Aorta (tissue), 5 donors: ENCODE measurements at regions not wholly inside any gene's neighbourhood (a gene's known extent, or its start where the extent isn't known, plus 50 kb on each side); places are given as distances from the start of the nearest gene placed in this dataset.

Experiments used
- ATAC-seq: fragments of 200-7000 bp; cut with Tn5 transposase; one replicate; pipeline ENCODE4 v1.9.1; 2022; ENCODE audit warnings: moderate library complexity; ENCODE audit not compliant: low FRiP score
- DNase-seq, 2 donors: peaks; one replicate each; pipeline ENCODE4 v3.0.0-alpha.2; 2020
- H3K27ac ChIP-seq, 2 donors: one replicate each; pipeline ENCODE4 v1.5.1; 2013; ENCODE audit warnings: low read length in 2 of 2, mild to moderate bottlenecking in 2 of 2, moderate library complexity in 2 of 2, control low read depth in 1 of 2, inconsistent platforms in 1 of 2, low read depth in 1 of 2
- H3K27me3 ChIP-seq, 2 donors: one replicate each; pipeline ENCODE4 v1.6.1; 2013; ENCODE audit warnings: control low read depth in 1 of 2, low read length in 1 of 2, mild to moderate bottlenecking in 1 of 2, moderate library complexity in 1 of 2; ENCODE audit not compliant: insufficient read depth in 2 of 2, control insufficient read depth in 1 of 2
- H3K36me3 ChIP-seq, 2 donors: one replicate each; pipeline ENCODE4 v1.6.1; 2013; ENCODE audit warnings: control low read depth in 1 of 2, low read length in 1 of 2, mild to moderate bottlenecking in 1 of 2; ENCODE audit not compliant: insufficient read depth in 2 of 2, control insufficient read depth in 1 of 2
- H3K4me1 ChIP-seq, 2 donors: one replicate each; pipeline ENCODE4 v1.6.1; 2013; ENCODE audit warnings: low read length in 2 of 2, control low read depth in 1 of 2, mild to moderate bottlenecking in 1 of 2, moderate library complexity in 1 of 2; ENCODE audit not compliant: insufficient read depth in 2 of 2, control insufficient read depth in 1 of 2
- H3K4me3 ChIP-seq, 2 donors: one replicate each; pipeline ENCODE4 v1.5.1; 2013; ENCODE audit warnings: low read length in 2 of 2, control low read depth in 1 of 2, mild to moderate bottlenecking in 1 of 2
- H3K9me3 ChIP-seq: one replicate; pipeline ENCODE4 v1.6.1; 2013; ENCODE audit warnings: mild to moderate bottlenecking, low read length; ENCODE audit not compliant: control insufficient read depth
- WGBS, 2 donors: extraction: QIAGEN DNeasy Blood & Tissue Kit; methylation state at CpG; one replicate each; pipeline ENCODE4 v1.1.7; 2013; 5-methylcytosine and 5-hydroxymethylcytosine counted together
- intact Hi-C, 2 donors: fragments of 100-400 bp; cut with DNase I; formaldehyde crosslinking; loops; one replicate each; pipeline versions ENCODE4 v1.14.2 to v1.15.0; 2022
- donor health status: healthy with polysubstance abuse.
- donor health status: Bipolar disorder and iron deficiency.
- donor health status: DM: no; HTN: no; CAD: no.
- donor health status: DM: no; HTN: no; CAD: no.
- donor health status: DM: yes; HTN: yes; CAD: no.

DNA sequence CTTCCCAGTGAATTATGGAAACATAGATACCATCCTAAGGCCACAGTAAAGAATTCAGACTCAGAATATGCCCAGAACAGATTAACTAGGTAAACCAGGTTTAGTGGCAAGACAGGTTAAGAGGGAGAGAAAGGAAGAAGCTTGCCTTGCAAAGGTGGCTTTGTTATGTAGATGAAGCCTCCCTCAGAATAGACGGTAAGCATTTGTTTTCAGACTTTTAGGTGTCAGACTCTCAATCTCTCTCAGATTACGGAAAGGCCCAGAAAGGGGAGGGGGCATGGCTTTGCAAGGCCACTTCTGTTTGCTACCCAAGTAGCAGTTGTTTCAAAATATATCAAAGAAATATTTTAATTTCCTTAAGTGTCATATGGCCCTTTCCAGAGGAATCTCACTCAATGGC is 457.1 kb upstream of the BOD1L1 start:
- Histone ChIP-seq H3K27ac (no peak overlapping the region), H3K27me3 (no peaks in the 10 kb centered on the region), H3K36me3 (no peaks in the 10 kb centered on the region), H3K9me3 (no peaks in the 10 kb centered on the region), H3K4me1 (no peaks in the 10 kb centered on the region), H3K4me3 (no peak overlapping the region)
- no peak for ATAC-seq
- no peak for DNase-seq
- intact Hi-C loops, result no loop called here
- WGBS, 2 donors, result 50% methylated on average over 2 of the region's 2 CpGs

GRCh38 chr4:14087459-14087858 is 459.9 kb upstream of the BOD1L1 start:
- H3K9me3 ChIP-seq, result peaks cover 4% of the 10 kb centered on the region
- DNase-seq (no peak), ATAC-seq (no peak)
- no peaks in the 10 kb centered on the region for H3K27me3 ChIP-seq
- H3K4me1 ChIP-seq, result no peaks in the 10 kb centered on the region
- 79 to 86% methylated on average over 2 of the region's 2 CpGs for WGBS, 2 donors
- intact Hi-C loops, result no loop called here
- no peak overlapping the region for H3K4me3 ChIP-seq
- H3K27ac ChIP-seq, result no peak overlapping the region
- H3K36me3 ChIP-seq, result no peaks in the 10 kb centered on the region

- 84 to 96% methylated on average over 1 of the region's 1 CpG for WGBS, 2 donors
- no peak for DNase-seq
- intact Hi-C loops, result no loop called here
Observed at GRCh38 chr4:14087921-14088320, 460.4 kb upstream of the BOD1L1 start.

DNA sequence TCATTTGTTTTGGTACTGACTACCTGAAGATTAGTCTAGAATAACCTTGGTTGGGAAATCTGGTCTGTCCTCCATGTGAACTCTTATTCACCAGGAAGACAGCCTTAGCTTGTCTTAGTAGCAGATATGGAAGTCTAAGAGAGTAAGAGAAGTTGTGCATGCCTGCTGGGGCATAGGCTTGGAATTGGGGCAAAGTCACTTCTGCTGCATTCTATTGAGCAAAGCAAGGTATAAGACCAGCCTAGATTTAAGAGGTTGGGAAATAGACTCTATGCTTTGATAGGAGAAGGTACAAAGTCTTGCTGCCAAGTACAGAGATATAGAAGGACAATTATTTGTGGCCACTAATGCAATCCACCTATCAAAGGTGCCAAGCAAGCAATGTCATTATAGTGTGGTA is 464.0 kb upstream of the BOD1L1 start:
- Histone ChIP-seq H3K4me1 (no peaks in the 10 kb centered on the region), H3K36me3 (no peaks in the 10 kb centered on the region), H3K27me3 (no peaks in the 10 kb centered on the region), H3K4me3 (no peak overlapping the region), H3K9me3 (peaks cover 4% of the 10 kb centered on the region), H3K27ac (no peak overlapping the region)
- no peak for ATAC-seq
- DNase-seq, result no peak
- intact Hi-C loops, result no loop called here

More at GRCh38 chr4:14087921-14088320, 460.4 kb upstream of the BOD1L1 start:
- Histone ChIP-seq H3K4me3 (no peak overlapping the region), H3K4me1 (no peaks in the 10 kb centered on the region), H3K36me3 (no peaks in the 10 kb centered on the region), H3K27me3 (no peaks in the 10 kb centered on the region), H3K27ac (no peak overlapping the region), H3K9me3 (peaks cover 4% of the 10 kb centered on the region)
- ATAC-seq, result no peak

DNA sequence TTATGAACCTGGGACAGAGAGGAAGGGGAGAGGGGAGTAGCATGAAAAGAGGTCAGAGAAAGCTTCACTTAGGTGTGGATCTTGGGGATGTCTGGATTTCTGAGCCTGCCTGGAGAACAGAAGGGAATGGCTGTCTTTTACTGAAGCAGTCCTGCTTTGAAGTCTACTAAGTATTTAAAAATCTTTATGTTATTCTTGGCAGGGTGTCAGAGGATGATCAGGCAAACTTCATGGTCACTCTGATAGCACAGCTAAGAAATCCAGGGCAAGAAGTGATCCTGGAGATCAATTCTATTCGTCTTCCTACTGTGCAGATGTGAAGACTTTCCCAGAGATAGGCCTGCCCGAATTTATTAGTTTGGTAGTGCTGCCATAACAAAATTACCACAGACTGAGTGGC is 464.4 kb upstream of the BOD1L1 start:
- Histone ChIP-seq H3K4me3 (no peak overlapping the region), H3K36me3 (no peaks in the 10 kb centered on the region), H3K4me1 (no peaks in the 10 kb centered on the region), H3K27me3 (no peaks in the 10 kb centered on the region), H3K27ac (no peak overlapping the region), H3K9me3 (peaks cover 4% of the 10 kb centered on the region)
- WGBS, 2 donors, result 71 to 72% methylated on average over 2 of the region's 2 CpGs
- DNase-seq, result no peak
- intact Hi-C loops, result no loop called here
- ATAC-seq, result no peak

- DNase-seq, result no peak
- intact Hi-C loops, result no loop called here
Observed at GRCh38 chr4:14092741-14093140, 465.2 kb upstream of the BOD1L1 start.

DNA sequence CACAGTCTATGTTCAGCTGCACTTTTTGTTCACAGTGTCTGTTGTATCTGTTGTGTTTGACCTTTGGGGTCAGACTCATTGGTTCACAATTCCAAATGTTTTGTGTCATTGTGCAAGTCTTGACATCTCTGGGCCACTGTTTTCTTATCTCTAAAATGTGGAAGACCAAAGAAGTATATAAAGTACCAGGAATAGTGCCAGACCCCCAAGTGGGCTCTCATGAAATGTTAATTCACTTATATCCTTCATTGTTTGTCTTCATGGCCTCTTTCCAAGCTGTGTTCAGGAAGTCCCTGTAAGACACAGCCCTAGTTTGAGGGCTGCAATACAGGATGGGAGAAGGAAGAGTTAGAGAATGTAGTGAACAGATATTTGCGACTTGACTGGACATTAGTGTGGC is 468.3 kb upstream of the BOD1L1 start:
- DNase-seq (no peak), ATAC-seq (no peak)
- Histone ChIP-seq H3K4me3 (no peak overlapping the region), H3K36me3 (no peaks in the 10 kb centered on the region), H3K27me3 (no peaks in the 10 kb centered on the region), H3K4me1 (no peaks in the 10 kb centered on the region), H3K9me3 (peaks cover 4% of the 10 kb centered on the region), H3K27ac (no peak overlapping the region)
- 88 to 92% methylated on average over 1 of the region's 1 CpG for WGBS, 2 donors
- intact Hi-C loops, result no loop called here

More at GRCh38 chr4:14092741-14093140, 465.2 kb upstream of the BOD1L1 start:
- WGBS, 2 donors, result 76 to 83% methylated on average over 3 of the region's 3 CpGs
- Histone ChIP-seq H3K4me1 (no peaks in the 10 kb centered on the region), H3K9me3 (peaks cover 4% of the 10 kb centered on the region), H3K36me3 (no peaks in the 10 kb centered on the region), H3K4me3 (no peak overlapping the region), H3K27me3 (no peaks in the 10 kb centered on the region), H3K27ac (no peak overlapping the region)
- ATAC-seq, result no peak

GRCh38 chr4:14096396-14096965 is 469.0 kb upstream of the BOD1L1 start:
- no peak for ATAC-seq
- no peak overlapping the region for H3K27ac ChIP-seq
- H3K27me3 ChIP-seq, result no peaks in the 10 kb centered on the region
- H3K4me3 ChIP-seq, result no peak overlapping the region
- 29 to 36% methylated on average over 4 of the region's 4 CpGs for WGBS, 2 donors
- H3K4me1 ChIP-seq, result no peaks in the 10 kb centered on the region
- no peak for DNase-seq
- intact Hi-C loops, result no loop called here
- H3K36me3 ChIP-seq, result no peaks in the 10 kb centered on the region
- H3K9me3 ChIP-seq, result peaks cover 3% of the 10 kb centered on the region

DNA sequence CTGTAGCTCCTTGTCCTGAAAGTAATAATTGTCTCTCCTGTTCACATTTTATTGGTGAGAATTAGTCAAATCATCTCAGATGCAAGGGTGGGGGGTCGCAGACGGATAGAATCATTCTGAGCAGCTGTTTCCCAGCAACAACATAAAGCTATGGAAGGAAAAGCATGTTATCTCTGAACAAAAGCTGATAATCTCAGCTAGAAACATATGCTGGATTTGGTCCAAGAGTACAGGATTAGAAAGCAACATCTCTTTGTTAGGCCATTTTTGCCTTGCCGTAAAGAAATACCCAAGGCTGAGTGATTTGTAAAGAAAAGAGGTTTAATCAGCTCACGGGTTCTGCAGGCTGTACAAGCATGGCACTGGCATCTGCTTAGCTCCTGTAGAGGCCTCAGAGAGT is 472.8 kb upstream of the BOD1L1 start:
- Histone ChIP-seq H3K27ac (no peak overlapping the region), H3K9me3 (no peaks in the 10 kb centered on the region), H3K27me3 (no peaks in the 10 kb centered on the region), H3K4me3 (no peak overlapping the region), H3K36me3 (no peaks in the 10 kb centered on the region), H3K4me1 (no peaks in the 10 kb centered on the region)
- WGBS, 2 donors, result 48 to 54% methylated on average over 4 of the region's 4 CpGs
- intact Hi-C loops, result no loop called here
- ATAC-seq (no peak), DNase-seq (no peak)
